WTC11 (cell line): ENCODE measurements at regions not wholly inside any gene's neighbourhood (a gene's known extent, or its start where the extent isn't known, plus 50 kb on each side); places are given as distances from the start of the nearest gene placed in this dataset.

Source experiments
- ATAC-seq: fragments of 200-7000 bp; cut with Tn5 transposase; 2 replicates; pipeline ENCODE4 v1.10.0; 2021; ENCODE audit warnings: mild to moderate bottlenecking, moderate library complexity
- CTCF ChIA-PET: fragments of 300-600 bp; sonication (Branson Sonifier 250); formaldehyde crosslinking; loops from one replicate; lab custom pipeline; 2021; ENCODE audit warnings: antibody characterized with exemption; lab: Charles Lee
- POLR2A ChIA-PET: fragments of 350-600 bp; sonication (Branson Sonifier 250); formaldehyde crosslinking; loops from one replicate; lab custom pipeline; 2021; ENCODE audit warnings: antibody characterized with exemption; lab: Charles Lee
- DNase-seq: peaks from one replicate; pipeline ENCODE4 v3.0.0; 2021; ENCODE audit warnings: low spot score
- H3K27ac Mint-ChIP-seq: 2 replicates; pipeline ENCODE4 v1.8.0; 2021; ENCODE audit warnings: mixed read lengths
- H3K27me3 Mint-ChIP-seq: 2 replicates; pipeline ENCODE4 v1.8.0; 2021; ENCODE audit warnings: low read depth, mild to moderate bottlenecking, moderate library complexity, mixed read lengths
- H3K36me3 Mint-ChIP-seq: 2 replicates; pipeline ENCODE4 v1.8.0; 2021; ENCODE audit warnings: mixed read lengths
- H3K4me1 Mint-ChIP-seq: 2 replicates; pipeline ENCODE4 v1.8.0; 2022; ENCODE audit warnings: mixed read lengths
- H3K4me3 Mint-ChIP-seq: 2 replicates; pipeline ENCODE4 v1.8.0; 2021; ENCODE audit warnings: mild to moderate bottlenecking, moderate library complexity, mixed read lengths
- H3K9me3 Mint-ChIP-seq: 2 replicates; pipeline ENCODE4 v1.8.0; 2021; ENCODE audit warnings: mixed read lengths
- ARID4B ChIP-seq: sonication (generic); formaldehyde crosslinking; IDR thresholded peaks from 2 replicates; pipeline ENCODE4 v1.8.0; 2023; ENCODE audit warnings: missing genetic modification reagents, mild to moderate bottlenecking, borderline replicate concordance
- ELF4 ChIP-seq: sonication (generic); formaldehyde crosslinking; IDR thresholded peaks from 2 replicates; pipeline ENCODE4 v1.8.1; 2022; ENCODE audit warnings: low read depth, mild to moderate bottlenecking, moderate library complexity, missing genetic modification reagents
- ERG ChIP-seq: fragments of 250-450 bp; sonication (Bioruptor Pico); IDR thresholded peaks from 2 replicates; pipeline ENCODE4 v1.8.0; 2021; ENCODE audit warnings: mild to moderate bottlenecking
- ETV6 ChIP-seq: sonication (generic); formaldehyde crosslinking; IDR thresholded peaks from 2 replicates; pipeline ENCODE4 v1.8.1; 2022; ENCODE audit warnings: mild to moderate bottlenecking, missing genetic modification reagents
- FOXK1 ChIP-seq: sonication (generic); formaldehyde crosslinking; IDR thresholded peaks from 2 replicates; pipeline ENCODE4 v1.8.0; 2022; ENCODE audit warnings: mild to moderate bottlenecking, moderate library complexity, missing genetic modification reagents
- GRHL2 ChIP-seq: fragments of 250-450 bp; sonication (Bioruptor Pico); IDR thresholded peaks from 2 replicates; pipeline ENCODE4 v1.8.0; 2022; ENCODE audit warnings: mild to moderate bottlenecking, moderate library complexity; ENCODE audit not compliant: insufficient replicate concordance, severe bottlenecking
- IRF2 ChIP-seq: sonication (generic); formaldehyde crosslinking; IDR thresholded peaks from 2 replicates; pipeline ENCODE4 v1.8.0; 2022; ENCODE audit warnings: low read depth, missing genetic modification reagents, borderline replicate concordance
- NFE2L1 ChIP-seq: sonication (generic); formaldehyde crosslinking; IDR thresholded peaks from 2 replicates; pipeline ENCODE4 v1.8.1; 2023; ENCODE audit warnings: missing genetic modification reagents
- NR3C1 ChIP-seq: sonication (generic); formaldehyde crosslinking; conservative IDR thresholded peaks from 2 replicates; pipeline ENCODE4 v1.8.1; 2023; ENCODE audit warnings: low read depth, mild to moderate bottlenecking, missing genetic modification reagents
- OVOL2 ChIP-seq: fragments of 250-450 bp; sonication (Bioruptor Pico); IDR thresholded peaks from 2 replicates; pipeline ENCODE4 v1.9.0; 2021; ENCODE audit warnings: mild to moderate bottlenecking, borderline replicate concordance
- PRRX2 ChIP-seq: fragments of 250-450 bp; sonication (Bioruptor Pico); IDR thresholded peaks from 2 replicates; pipeline ENCODE4 v1.8.0; 2021; ENCODE audit warnings: mild to moderate bottlenecking
- RELA ChIP-seq: sonication (generic); formaldehyde crosslinking; IDR thresholded peaks from 2 replicates; pipeline ENCODE4 v1.8.1; 2022; ENCODE audit warnings: missing genetic modification reagents, mild to moderate bottlenecking, borderline replicate concordance
- TP53 ChIP-seq: sonication (generic); formaldehyde crosslinking; IDR thresholded peaks from 2 replicates; pipeline ENCODE4 v1.8.1; 2023; ENCODE audit warnings: mild to moderate bottlenecking, missing genetic modification reagents
- ZNF121 ChIP-seq: sonication (generic); formaldehyde crosslinking; IDR thresholded peaks from 2 replicates; pipeline ENCODE4 v1.8.0; 2023; ENCODE audit warnings: missing genetic modification reagents
- ZNF138 ChIP-seq: sonication (generic); formaldehyde crosslinking; conservative IDR thresholded peaks from 2 replicates; pipeline ENCODE4 v1.8.1; 2022; ENCODE audit warnings: mild to moderate bottlenecking, moderate library complexity, missing genetic modification reagents
- ZNF219 ChIP-seq: sonication (generic); formaldehyde crosslinking; IDR thresholded peaks from 2 replicates; pipeline ENCODE4 v1.8.0; 2023; ENCODE audit warnings: missing genetic modification reagents, mild to moderate bottlenecking, borderline replicate concordance
- ZNF396 ChIP-seq: fragments of 250-450 bp; sonication (Bioruptor Pico); IDR thresholded peaks from 2 replicates; pipeline ENCODE4 v1.8.0; 2021; ENCODE audit warnings: mild to moderate bottlenecking, moderate library complexity, borderline replicate concordance
- ZNF416 ChIP-seq: fragments of 250-450 bp; sonication (Bioruptor Pico); IDR thresholded peaks from 2 replicates; pipeline ENCODE4 v1.9.0; 2021; ENCODE audit warnings: mild to moderate bottlenecking, inconsistent platforms
- TF ChIP-seq, protein P1 (sequence below): sonication (generic); formaldehyde crosslinking; IDR thresholded peaks from 2 replicates; pipeline ENCODE4 v1.8.1; 2023; ENCODE audit warnings: mild to moderate bottlenecking, missing genetic modification reagents
- TF ChIP-seq, protein P2 (sequence below): sonication (generic); formaldehyde crosslinking; IDR thresholded peaks from 2 replicates; pipeline ENCODE4 v1.8.1; 2022; ENCODE audit warnings: missing genetic modification reagents, borderline replicate concordance
- TF ChIP-seq, protein P3 (sequence below): fragments of 250-450 bp; sonication (Bioruptor Pico); IDR thresholded peaks from 2 replicates; pipeline ENCODE4 v1.9.0; 2021; ENCODE audit warnings: moderate library complexity, mild to moderate bottlenecking, inconsistent platforms, borderline replicate concordance
- TF ChIP-seq, protein P4 (sequence below): sonication (generic); formaldehyde crosslinking; IDR thresholded peaks from 2 replicates; pipeline ENCODE4 v1.8.0; 2022; ENCODE audit warnings: mild to moderate bottlenecking, missing genetic modification reagents
- TF ChIP-seq, protein P5 (sequence below): sonication (generic); formaldehyde crosslinking; IDR thresholded peaks from 2 replicates; pipeline ENCODE4 v1.8.0; 2023; ENCODE audit warnings: mild to moderate bottlenecking, missing genetic modification reagents

DNA sequence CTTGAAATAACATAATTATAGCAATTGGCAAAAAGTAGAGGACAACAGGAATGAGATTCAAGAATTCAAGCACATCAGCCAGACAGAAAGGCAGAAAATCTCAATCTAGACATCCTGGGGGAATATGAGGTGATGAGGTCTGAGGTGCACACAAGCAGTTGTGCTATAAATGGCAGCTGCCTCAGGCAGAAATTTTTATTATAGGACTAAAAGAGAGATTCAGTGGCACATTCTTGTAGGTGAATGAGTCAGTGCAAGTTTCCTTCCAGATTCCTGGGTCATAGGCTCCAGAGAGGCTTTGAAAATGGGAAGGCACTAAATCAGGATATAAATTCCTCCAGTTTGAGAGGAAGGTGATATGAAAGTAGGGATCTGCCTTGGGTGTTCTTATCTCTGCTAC lies 127.2 kb upstream of the THSD7B start:
- H3K36me3 Mint-ChIP-seq: no peaks in the 10 kb centered on the region
- DNase-seq (no peak), ATAC-seq (no peak)
- H3K4me1 Mint-ChIP-seq: no peaks in the 10 kb centered on the region
- CTCF ChIA-PET: no interaction called here
- peaks cover 12% of the 10 kb centered on the region for H3K9me3 Mint-ChIP-seq
- POLR2A ChIA-PET: no interaction called here
- H3K27me3 Mint-ChIP-seq: no peaks in the 10 kb centered on the region
- no peak for TF ChIP-seq ZNF121
- TF ChIP-seq IRF2 (CRISPR knock-in tag): no peak
- TF ChIP-seq, protein P1, sequence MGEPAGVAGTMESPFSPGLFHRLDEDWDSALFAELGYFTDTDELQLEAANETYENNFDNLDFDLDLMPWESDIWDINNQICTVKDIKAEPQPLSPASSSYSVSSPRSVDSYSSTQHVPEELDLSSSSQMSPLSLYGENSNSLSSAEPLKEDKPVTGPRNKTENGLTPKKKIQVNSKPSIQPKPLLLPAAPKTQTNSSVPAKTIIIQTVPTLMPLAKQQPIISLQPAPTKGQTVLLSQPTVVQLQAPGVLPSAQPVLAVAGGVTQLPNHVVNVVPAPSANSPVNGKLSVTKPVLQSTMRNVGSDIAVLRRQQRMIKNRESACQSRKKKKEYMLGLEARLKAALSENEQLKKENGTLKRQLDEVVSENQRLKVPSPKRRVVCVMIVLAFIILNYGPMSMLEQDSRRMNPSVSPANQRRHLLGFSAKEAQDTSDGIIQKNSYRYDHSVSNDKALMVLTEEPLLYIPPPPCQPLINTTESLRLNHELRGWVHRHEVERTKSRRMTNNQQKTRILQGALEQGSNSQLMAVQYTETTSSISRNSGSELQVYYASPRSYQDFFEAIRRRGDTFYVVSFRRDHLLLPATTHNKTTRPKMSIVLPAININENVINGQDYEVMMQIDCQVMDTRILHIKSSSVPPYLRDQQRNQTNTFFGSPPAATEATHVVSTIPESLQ (CRISPR knock-in tag): no peak
- no peak for TF ChIP-seq ERG (CRISPR knock-in tag)
- TF ChIP-seq ZNF416 (CRISPR knock-in tag): no peak
- no peak for TF ChIP-seq GRHL2 (CRISPR knock-in tag)
- no peak for TF ChIP-seq OVOL2
- no peak for TF ChIP-seq TP53
- TF ChIP-seq, protein P2, sequence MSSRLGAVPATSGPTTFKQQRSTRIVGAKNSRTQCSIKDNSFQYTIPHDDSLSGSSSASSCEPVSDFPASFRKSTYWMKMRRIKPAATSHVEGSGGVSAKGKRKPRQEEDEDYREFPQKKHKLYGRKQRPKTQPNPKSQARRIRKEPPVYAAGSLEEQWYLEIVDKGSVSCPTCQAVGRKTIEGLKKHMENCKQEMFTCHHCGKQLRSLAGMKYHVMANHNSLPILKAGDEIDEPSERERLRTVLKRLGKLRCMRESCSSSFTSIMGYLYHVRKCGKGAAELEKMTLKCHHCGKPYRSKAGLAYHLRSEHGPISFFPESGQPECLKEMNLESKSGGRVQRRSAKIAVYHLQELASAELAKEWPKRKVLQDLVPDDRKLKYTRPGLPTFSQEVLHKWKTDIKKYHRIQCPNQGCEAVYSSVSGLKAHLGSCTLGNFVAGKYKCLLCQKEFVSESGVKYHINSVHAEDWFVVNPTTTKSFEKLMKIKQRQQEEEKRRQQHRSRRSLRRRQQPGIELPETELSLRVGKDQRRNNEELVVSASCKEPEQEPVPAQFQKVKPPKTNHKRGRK (CRISPR knock-in tag): no peak
- TF ChIP-seq, protein P3, sequence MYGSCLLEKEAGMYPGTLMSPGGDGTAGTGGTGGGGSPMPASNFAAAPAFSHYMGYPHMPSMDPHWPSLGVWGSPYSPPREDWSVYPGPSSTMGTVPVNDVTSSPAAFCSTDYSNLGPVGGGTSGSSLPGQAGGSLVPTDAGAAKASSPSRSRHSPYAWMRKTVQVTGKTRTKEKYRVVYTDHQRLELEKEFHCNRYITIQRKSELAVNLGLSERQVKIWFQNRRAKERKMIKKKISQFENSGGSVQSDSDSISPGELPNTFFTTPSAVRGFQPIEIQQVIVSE (CRISPR knock-in tag): no peak
- TF ChIP-seq, protein P4, sequence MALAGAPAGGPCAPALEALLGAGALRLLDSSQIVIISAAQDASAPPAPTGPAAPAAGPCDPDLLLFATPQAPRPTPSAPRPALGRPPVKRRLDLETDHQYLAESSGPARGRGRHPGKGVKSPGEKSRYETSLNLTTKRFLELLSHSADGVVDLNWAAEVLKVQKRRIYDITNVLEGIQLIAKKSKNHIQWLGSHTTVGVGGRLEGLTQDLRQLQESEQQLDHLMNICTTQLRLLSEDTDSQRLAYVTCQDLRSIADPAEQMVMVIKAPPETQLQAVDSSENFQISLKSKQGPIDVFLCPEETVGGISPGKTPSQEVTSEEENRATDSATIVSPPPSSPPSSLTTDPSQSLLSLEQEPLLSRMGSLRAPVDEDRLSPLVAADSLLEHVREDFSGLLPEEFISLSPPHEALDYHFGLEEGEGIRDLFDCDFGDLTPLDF (CRISPR knock-in tag): no peak
- TF ChIP-seq FOXK1 (CRISPR knock-in tag): no peak
- TF ChIP-seq NFE2L1: no peak
- TF ChIP-seq ZNF138: no peak
- no peak for TF ChIP-seq RELA (CRISPR knock-in tag)
- no peak for TF ChIP-seq ELF4 (CRISPR knock-in tag)
- no peak for TF ChIP-seq ETV6 (CRISPR knock-in tag)
- no peak for TF ChIP-seq ZNF219 (CRISPR knock-in tag)
- H3K27ac Mint-ChIP-seq: no peak overlapping the region
- no peak overlapping the region for H3K4me3 Mint-ChIP-seq

- no peak overlapping the region for H3K4me3 Mint-ChIP-seq
- no peaks in the 10 kb centered on the region; the same call in 1 of the 2 replicates for H3K27me3 Mint-ChIP-seq
- POLR2A ChIA-PET: no interaction called here
- CTCF ChIA-PET: no interaction called here
- H3K36me3 Mint-ChIP-seq: no peaks in the 10 kb centered on the region
- peaks cover 12% of the 10 kb centered on the region for H3K9me3 Mint-ChIP-seq
- no peaks in the 10 kb centered on the region for H3K4me1 Mint-ChIP-seq
- H3K27ac Mint-ChIP-seq: no peak overlapping the region
- no peak for ATAC-seq
- DNase-seq: no peak
- TF ChIP-seq ELF4 (CRISPR knock-in tag) (no peak), PRRX2 (no peak), ARID4B (no peak), ZNF396 (CRISPR knock-in tag) (no peak), ZNF219 (CRISPR knock-in tag) (no peak), NR3C1 (CRISPR knock-in tag) (no peak)
- TF ChIP-seq, protein P5, sequence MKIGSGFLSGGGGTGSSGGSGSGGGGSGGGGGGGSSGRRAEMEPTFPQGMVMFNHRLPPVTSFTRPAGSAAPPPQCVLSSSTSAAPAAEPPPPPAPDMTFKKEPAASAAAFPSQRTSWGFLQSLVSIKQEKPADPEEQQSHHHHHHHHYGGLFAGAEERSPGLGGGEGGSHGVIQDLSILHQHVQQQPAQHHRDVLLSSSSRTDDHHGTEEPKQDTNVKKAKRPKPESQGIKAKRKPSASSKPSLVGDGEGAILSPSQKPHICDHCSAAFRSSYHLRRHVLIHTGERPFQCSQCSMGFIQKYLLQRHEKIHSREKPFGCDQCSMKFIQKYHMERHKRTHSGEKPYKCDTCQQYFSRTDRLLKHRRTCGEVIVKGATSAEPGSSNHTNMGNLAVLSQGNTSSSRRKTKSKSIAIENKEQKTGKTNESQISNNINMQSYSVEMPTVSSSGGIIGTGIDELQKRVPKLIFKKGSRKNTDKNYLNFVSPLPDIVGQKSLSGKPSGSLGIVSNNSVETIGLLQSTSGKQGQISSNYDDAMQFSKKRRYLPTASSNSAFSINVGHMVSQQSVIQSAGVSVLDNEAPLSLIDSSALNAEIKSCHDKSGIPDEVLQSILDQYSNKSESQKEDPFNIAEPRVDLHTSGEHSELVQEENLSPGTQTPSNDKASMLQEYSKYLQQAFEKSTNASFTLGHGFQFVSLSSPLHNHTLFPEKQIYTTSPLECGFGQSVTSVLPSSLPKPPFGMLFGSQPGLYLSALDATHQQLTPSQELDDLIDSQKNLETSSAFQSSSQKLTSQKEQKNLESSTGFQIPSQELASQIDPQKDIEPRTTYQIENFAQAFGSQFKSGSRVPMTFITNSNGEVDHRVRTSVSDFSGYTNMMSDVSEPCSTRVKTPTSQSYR (CRISPR knock-in tag): no peak
These were observed 127.9 kb upstream of the THSD7B start for GRCh38 chr2:136637402-136637801.
